NCI-H2196 treated with DMSO at 0.1 percent for 48 hours (cell line): ENCODE measurements at regions not wholly inside any gene's neighbourhood (a gene's known extent, or its start where the extent isn't known, plus 50 kb on each side); places are given as distances from the start of the nearest gene placed in this dataset.

Experiments
- DNase-seq: peaks from one replicate; lab custom pipeline; 2025; ENCODE audit not compliant: unreplicated experiment; lab: John Stamatoyannopoulos, UW

- no peak for DNase-seq
Measured at GRCh38 chr13:85314686-85315085, 484.5 kb downstream of the SLITRK6 start.

GRCh38 chr13:85313761-85314503 lies 485.3 kb downstream of the SLITRK6 start:
- peak; percentile 13 for DNase-seq

GRCh38 chr13:85312071-85312470 lies 487.1 kb downstream of the SLITRK6 start:
- no peak for DNase-seq

GRCh38 chr13:85303630-85304029 lies 495.6 kb downstream of the SLITRK6 start:
- no peak for DNase-seq

- DNase-seq: no peak
Measured at GRCh38 chr13:85298387-85298924, 500.8 kb downstream of the SLITRK6 start.

GRCh38 chr13:85288698-85289097 lies 510.5 kb downstream of the SLITRK6 start:
- no peak for DNase-seq

- DNase-seq: no peak
Measured at GRCh38 chr13:85287528-85287927, 511.7 kb downstream of the SLITRK6 start.

- no peak for DNase-seq
Measured at GRCh38 chr13:85286081-85286480, 513.1 kb downstream of the SLITRK6 start.

GRCh38 chr13:85284349-85284748 lies 514.9 kb downstream of the SLITRK6 start:
- no peak for DNase-seq

- no peak for DNase-seq
Measured at GRCh38 chr13:85283408-85283807, 515.8 kb downstream of the SLITRK6 start.

- no peak for DNase-seq
Measured at GRCh38 chr13:85282876-85283275, 516.3 kb downstream of the SLITRK6 start.

GRCh38 chr13:85278851-85279250 lies 520.4 kb downstream of the SLITRK6 start:
- DNase-seq: no peak

GRCh38 chr13:85277748-85278147 lies 521.5 kb downstream of the SLITRK6 start:
- DNase-seq: no peak

GRCh38 chr13:85266771-85267170 lies 532.4 kb downstream of the SLITRK6 start:
- no peak for DNase-seq

GRCh38 chr13:85266331-85266730 lies 532.9 kb downstream of the SLITRK6 start:
- no peak for DNase-seq

- no peak for DNase-seq
Measured at GRCh38 chr13:85265296-85265695, 533.9 kb downstream of the SLITRK6 start.

- DNase-seq: no peak
Measured at GRCh38 chr13:85262499-85262898, 536.7 kb downstream of the SLITRK6 start.

GRCh38 chr13:85261757-85262346 lies 537.4 kb downstream of the SLITRK6 start:
- no peak for DNase-seq

GRCh38 chr13:85260896-85261295 lies 538.3 kb downstream of the SLITRK6 start:
- no peak for DNase-seq

- no peak for DNase-seq
Measured at GRCh38 chr13:85255978-85256377, 543.2 kb downstream of the SLITRK6 start.

- DNase-seq: no peak
Measured at GRCh38 chr13:85254641-85255040, 544.6 kb downstream of the SLITRK6 start.

- no peak for DNase-seq
Measured at GRCh38 chr13:85249151-85249550, 550.1 kb downstream of the SLITRK6 start.
